CD4-positive, CD25-positive, alpha-beta regulatory T cell (primary cell): ENCODE measurements at regions not wholly inside any gene's neighbourhood (a gene's known extent, or its start where the extent isn't known, plus 50 kb on each side); places are given as distances from the start of the nearest gene placed in this dataset.
"Not testable (repeated sequence)": the region's sequence is repeated elsewhere in the genome, so short reads cannot be mapped to it uniquely, and the experiment has no call there.

Source experiments
- ATAC-seq, 2 donors: fragments of 150-1000 bp; cut with Tn5 transposase; one replicate each; pipeline ENCODE4 v1.10.0; 2021; ENCODE audit warnings: low read depth in 2 of 2, moderate number of reproducible peaks in 2 of 2, moderate library complexity in 1 of 2
- DNase-seq, 3 donors: peaks; one replicate each; pipeline versions ENCODE4 v3.0.0 to v3.0.0-alpha.2; 2012 to 2022; ENCODE audit warnings: mixed read lengths in 1 of 3
- H3K27ac ChIP-seq: one replicate; pipeline ENCODE4 v1.7.0; 2013; ENCODE audit warnings: mild to moderate bottlenecking, low read length; ENCODE audit not compliant: insufficient read depth, poor library complexity, severe bottlenecking
- H3K27me3 ChIP-seq: one replicate; pipeline ENCODE4 v1.7.0; 2013; ENCODE audit warnings: low read length; ENCODE audit not compliant: control insufficient read depth, insufficient read depth
- H3K36me3 ChIP-seq: one replicate; pipeline ENCODE4 v1.7.0; 2013; ENCODE audit warnings: mild to moderate bottlenecking, low read length, moderate library complexity; ENCODE audit not compliant: control insufficient read depth, insufficient read depth
- H3K4me1 ChIP-seq: 2 replicates; pipeline ENCODE4 v1.7.0; 2013; ENCODE audit warnings: mild to moderate bottlenecking, low read length; ENCODE audit not compliant: insufficient read depth, control insufficient read depth, poor library complexity, severe bottlenecking
- H3K4me3 ChIP-seq: one replicate; pipeline ENCODE4 v1.7.0; 2013; ENCODE audit warnings: low read depth, mild to moderate bottlenecking, low read length, moderate library complexity
- H3K9me3 ChIP-seq, 2 experiments: 1 replicate in 1 of 2; 2 replicates in 1 of 2; pipeline ENCODE4 v1.7.0; 2013; ENCODE audit warnings: low read length in 2 of 2, mild to moderate bottlenecking in 1 of 2, moderate library complexity in 1 of 2; ENCODE audit not compliant: control insufficient read depth in 2 of 2
- H3K27ac Mint-ChIP-seq, 3 donors: one replicate each; pipeline ENCODE4 v1.8.0; 2020 to 2022; ENCODE audit warnings: mild to moderate bottlenecking in 3 of 3, mixed read lengths in 3 of 3, moderate library complexity in 2 of 3
- H3K27me3 Mint-ChIP-seq: one replicate; pipeline ENCODE4 v1.8.0; 2022; ENCODE audit warnings: mild to moderate bottlenecking, mixed read lengths
- H3K36me3 Mint-ChIP-seq: one replicate; pipeline ENCODE4 v1.8.0; 2020; ENCODE audit warnings: mixed read lengths
- H3K4me1 Mint-ChIP-seq, 4 donors: one replicate each; pipeline ENCODE4 v1.8.0; 2020 to 2022; ENCODE audit warnings: mixed read lengths in 4 of 4, mild to moderate bottlenecking in 1 of 4
- H3K4me3 Mint-ChIP-seq, 4 donors: one replicate each; pipeline ENCODE4 v1.8.0; 2020 to 2022; ENCODE audit warnings: mild to moderate bottlenecking in 4 of 4, mixed read lengths in 4 of 4, moderate library complexity in 3 of 4
- H3K9me3 Mint-ChIP-seq, 7 donors: one replicate each; pipeline ENCODE4 v1.8.0; 2020 to 2022; ENCODE audit warnings: mixed read lengths in 7 of 7, mild to moderate bottlenecking in 3 of 7, moderate library complexity in 2 of 7

- no peak for ATAC-seq
- H3K9me3 Mint-ChIP-seq: peaks cover 0 to 5% (median 0%) of the 10 kb centered on the region in 7 donors
- no peaks in the 10 kb centered on the region for H3K9me3 ChIP-seq
- H3K4me3 Mint-ChIP-seq: no peak overlapping the region
- no peaks in the 10 kb centered on the region for H3K27me3 Mint-ChIP-seq
- no peaks in the 10 kb centered on the region for H3K36me3 ChIP-seq
- H3K27me3 ChIP-seq: peaks cover 2% of the 10 kb centered on the region
- H3K4me3 ChIP-seq: no peak overlapping the region
- peaks cover 2% of the 10 kb centered on the region for H3K36me3 Mint-ChIP-seq
- H3K27ac ChIP-seq: no peak overlapping the region
- H3K27ac Mint-ChIP-seq: peak overlapping the region in 1 of 3 donors; percentile 26
- no peaks in the 10 kb centered on the region for H3K4me1 Mint-ChIP-seq
- no peak for DNase-seq
- H3K4me1 ChIP-seq: no peaks in the 10 kb centered on the region
These were observed 113.7 kb downstream of the FAM217A start for GRCh38 chr6:3965071-3965718.

- H3K9me3 ChIP-seq: no peaks in the 10 kb centered on the region
- H3K4me3 ChIP-seq: no peak overlapping the region
- DNase-seq (no peak), ATAC-seq (no peak)
- Mint-ChIP-seq H3K27me3 (no peaks in the 10 kb centered on the region), H3K4me3 (no peak overlapping the region), H3K27ac (no peak overlapping the region), H3K36me3 (peaks cover 4% of the 10 kb centered on the region), H3K9me3 (peaks cover 0 to 5% (median 0%) of the 10 kb centered on the region in 7 donors), H3K4me1 (no peaks in the 10 kb centered on the region)
- no peaks in the 10 kb centered on the region for H3K27me3 ChIP-seq
- H3K36me3 ChIP-seq: no peaks in the 10 kb centered on the region
- no peak overlapping the region for H3K27ac ChIP-seq
- H3K4me1 ChIP-seq: no peaks in the 10 kb centered on the region
These were observed 112.5 kb downstream of the FAM217A start for GRCh38 chr6:3966426-3966825.

GRCh38 chr6:3970097-3970496 lies 108.8 kb downstream of the FAM217A start:
- H3K4me3 ChIP-seq: no peak overlapping the region
- Mint-ChIP-seq H3K36me3 (peaks cover 4% of the 10 kb centered on the region), H3K4me3 (no peak overlapping the region), H3K27ac (peak overlapping the region in 1 of 3 donors; percentile 15), H3K4me1 (no peaks in the 10 kb centered on the region), H3K27me3 (no peaks in the 10 kb centered on the region), H3K9me3 (peaks cover 0 to 2% (median 0%) of the 10 kb centered on the region in 7 donors)
- no peak for ATAC-seq
- no peak for DNase-seq
- H3K36me3 ChIP-seq: no peaks in the 10 kb centered on the region
- H3K4me1 ChIP-seq: no peaks in the 10 kb centered on the region
- H3K27me3 ChIP-seq: no peaks in the 10 kb centered on the region
- no peaks in the 10 kb centered on the region for H3K9me3 ChIP-seq
- no peak overlapping the region for H3K27ac ChIP-seq

GRCh38 chr6:3973152-3973551 lies 105.8 kb downstream of the FAM217A start:
- not testable (repeated sequence) for H3K9me3 ChIP-seq, H3K9me3 Mint-ChIP-seq, H3K4me1 ChIP-seq, H3K27me3 ChIP-seq, H3K36me3 ChIP-seq, H3K27ac Mint-ChIP-seq, H3K27ac ChIP-seq, DNase-seq, ATAC-seq, H3K4me3 Mint-ChIP-seq, H3K36me3 Mint-ChIP-seq, H3K4me1 Mint-ChIP-seq, H3K27me3 Mint-ChIP-seq, H3K4me3 ChIP-seq

GRCh38 chr6:3977875-3978711 lies 100.8 kb downstream of the FAM217A start:
- Mint-ChIP-seq H3K4me1 (peaks cover 8 to 15% (median 10%) of the 10 kb centered on the region in 4 donors), H3K36me3 (peaks cover 5% of the 10 kb centered on the region), H3K9me3 (peaks cover 0 to 4% (median 0%) of the 10 kb centered on the region in 7 donors), H3K27me3 (no peaks in the 10 kb centered on the region), H3K27ac (peak overlapping the region in 2 of 3 donors; percentile 24 to 60), H3K4me3 (peak overlapping the region in 3 of 4 donors; percentile 15 to 71 (median 60))
- ATAC-seq: peak; percentile 91 to 97
- H3K27me3 ChIP-seq: no peaks in the 10 kb centered on the region
- peaks cover 9% of the 10 kb centered on the region for H3K4me1 ChIP-seq
- H3K36me3 ChIP-seq: no peaks in the 10 kb centered on the region
- no peaks in the 10 kb centered on the region for H3K9me3 ChIP-seq
- peak overlapping the region; percentile 41 for H3K4me3 ChIP-seq
- H3K27ac ChIP-seq: no peak overlapping the region
- DNase-seq: peak; percentile 4 to 70 (median 55)

GRCh38 chr6:3978966-3979365 lies 100.0 kb downstream of the FAM217A start:
- not testable (repeated sequence) for H3K4me3 ChIP-seq, H3K9me3 Mint-ChIP-seq, H3K27me3 Mint-ChIP-seq, ATAC-seq, H3K36me3 Mint-ChIP-seq, H3K4me1 ChIP-seq, DNase-seq, H3K9me3 ChIP-seq, H3K27ac ChIP-seq, H3K36me3 ChIP-seq, H3K4me3 Mint-ChIP-seq, H3K27me3 ChIP-seq, H3K27ac Mint-ChIP-seq
- peaks cover 8 to 15% (median 10%) of the 10 kb centered on the region in 4 donors for H3K4me1 Mint-ChIP-seq

GRCh38 chr6:3981917-3982316 lies 97.0 kb downstream of the FAM217A start:
- Histone ChIP-seq H3K36me3 (no peaks in the 10 kb centered on the region), H3K27ac (no peak overlapping the region), H3K27me3 (no peaks in the 10 kb centered on the region), H3K9me3 (no peaks in the 10 kb centered on the region), H3K4me3 (no peak overlapping the region), H3K4me1 (peaks cover 9% of the 10 kb centered on the region)
- peaks cover 0 to 4% (median 0%) of the 10 kb centered on the region in 7 donors for H3K9me3 Mint-ChIP-seq
- H3K4me3 Mint-ChIP-seq: no peak overlapping the region
- DNase-seq: no peak
- peaks cover 12 to 21% (median 16%) of the 10 kb centered on the region in 4 donors for H3K4me1 Mint-ChIP-seq
- H3K27me3 Mint-ChIP-seq: no peaks in the 10 kb centered on the region
- ATAC-seq: no peak
- no peak overlapping the region for H3K27ac Mint-ChIP-seq
- peaks cover 24% of the 10 kb centered on the region for H3K36me3 Mint-ChIP-seq
